Left lobe of liver (tissue), 2 donors: ENCODE measurements at regions not wholly inside any gene's neighbourhood (a gene's known extent, or its start where the extent isn't known, plus 50 kb on each side); places are given as distances from the start of the nearest gene placed in this dataset.
"Not testable (repeated sequence)": the region's sequence is repeated elsewhere in the genome, so short reads cannot be mapped to it uniquely, and the experiment has no call there.

Experiments used
- ATAC-seq: fragments of 200-7000 bp; cut with Tn5 transposase; one replicate; pipeline ENCODE4 v1.9.1; 2020; ENCODE audit warnings: mild to moderate bottlenecking, moderate library complexity
- DNase-seq: peaks from one replicate; pipeline ENCODE4 v3.0.0-alpha.2; 2020; ENCODE audit warnings: low spot score
- donor health status: DM: no; HTN: no; CAD: no; lungs with moderate emphysema.
- donor health status: DM: no; HTN: yes; CAD: no.

DNA sequence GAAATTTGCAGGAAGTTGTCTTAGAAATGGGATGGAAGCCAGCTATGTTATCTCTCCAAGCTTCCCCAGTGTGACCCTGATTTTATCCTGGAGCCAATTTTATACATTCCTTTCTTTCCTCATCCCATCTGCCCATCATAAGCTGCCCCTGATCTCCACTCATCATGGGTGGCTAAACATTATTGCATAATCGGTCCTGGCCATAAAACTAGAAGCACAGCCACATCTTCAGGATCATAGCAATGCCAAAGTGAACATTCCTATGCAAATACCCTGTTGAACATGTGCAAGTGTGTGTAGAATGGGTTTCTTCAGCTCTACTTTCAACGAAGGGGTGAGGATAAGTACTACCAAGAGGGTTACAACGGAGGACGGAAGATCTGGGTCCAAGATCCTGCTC is 50.6 kb upstream of the COG2 start:
- no peak for DNase-seq
- no peak for ATAC-seq

DNA sequence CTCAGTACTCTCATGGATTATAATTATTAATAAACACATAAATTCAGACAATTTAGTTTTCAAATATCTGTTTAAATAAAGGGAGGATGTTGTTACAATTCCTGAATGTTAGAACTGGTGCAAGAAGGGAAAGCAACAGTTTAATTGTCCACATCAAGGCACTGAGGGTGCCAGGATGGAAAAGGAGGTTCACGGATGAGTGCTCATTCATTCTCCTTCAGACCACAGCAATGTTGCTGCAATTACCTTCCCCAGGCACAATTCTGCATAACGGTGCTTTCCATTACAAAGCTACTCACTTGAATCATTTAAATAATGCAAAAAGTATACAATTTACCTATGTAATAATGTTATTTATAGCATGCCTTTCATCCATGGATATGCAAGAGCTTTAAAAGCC is 52.3 kb upstream of the COG2 start:
- no peak for DNase-seq
- ATAC-seq, result no peak

- ATAC-seq (no peak), DNase-seq (no peak)
Observed at GRCh38 chr1:230588323-230588746, 53.9 kb upstream of the COG2 start.

GRCh38 chr1:230587061-230587460 is 55.2 kb upstream of the COG2 start:
- DNase-seq (no peak), ATAC-seq (no peak)

DNA sequence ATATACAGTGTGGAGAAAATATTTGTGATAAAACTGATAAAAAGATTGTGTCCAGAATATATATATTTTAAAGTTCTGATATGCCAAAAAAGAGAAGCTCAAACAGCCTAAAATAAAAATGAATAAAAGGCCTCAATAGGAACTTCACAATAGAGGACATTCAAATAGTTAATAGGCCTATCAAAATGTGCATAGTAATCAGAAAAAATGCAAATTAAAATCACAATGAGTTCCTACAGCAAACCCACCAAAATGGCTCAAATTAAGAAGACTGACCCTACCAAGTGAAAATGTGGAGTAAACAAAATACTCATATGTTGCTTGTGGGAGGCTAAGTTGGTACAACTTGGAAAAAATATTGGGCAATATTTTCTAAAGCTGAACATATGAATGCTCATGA is 57.6 kb upstream of the COG2 start:
- ATAC-seq (no peak), DNase-seq (no peak)

GRCh38 chr1:230581446-230582079 is 60.7 kb upstream of the COG2 start:
- no peak for DNase-seq
- ATAC-seq, result peak; percentile 45

DNA sequence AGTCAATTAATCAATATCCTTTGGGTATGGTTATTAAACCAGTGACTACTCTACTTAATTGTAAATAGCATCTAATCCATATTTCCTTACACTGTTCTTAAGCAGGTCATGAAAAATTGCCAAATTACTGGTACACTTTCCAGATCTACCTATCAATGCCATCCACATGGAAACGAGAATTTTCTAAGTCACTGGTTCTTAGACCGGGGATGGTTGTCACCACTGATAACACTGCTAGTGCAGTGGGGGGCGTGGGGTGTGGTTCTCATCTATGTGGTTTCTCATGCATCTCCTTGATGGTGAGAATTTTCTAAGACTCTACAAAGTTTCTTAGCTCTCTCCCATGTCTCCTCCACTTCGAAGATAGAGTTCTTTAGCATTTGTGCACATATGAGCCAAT is 63.7 kb upstream of the COG2 start:
- DNase-seq, result no peak
- no peak for ATAC-seq

GRCh38 chr1:230577537-230577936 is 64.7 kb upstream of the COG2 start:
- ATAC-seq, result no peak
- DNase-seq, result no peak

- ATAC-seq (no peak), DNase-seq (no peak)
Observed at GRCh38 chr1:230575886-230576500, 66.3 kb upstream of the COG2 start.

GRCh38 chr1:230574502-230574901 is 67.8 kb upstream of the COG2 start:
- DNase-seq, result no peak
- ATAC-seq, result no peak

DNA sequence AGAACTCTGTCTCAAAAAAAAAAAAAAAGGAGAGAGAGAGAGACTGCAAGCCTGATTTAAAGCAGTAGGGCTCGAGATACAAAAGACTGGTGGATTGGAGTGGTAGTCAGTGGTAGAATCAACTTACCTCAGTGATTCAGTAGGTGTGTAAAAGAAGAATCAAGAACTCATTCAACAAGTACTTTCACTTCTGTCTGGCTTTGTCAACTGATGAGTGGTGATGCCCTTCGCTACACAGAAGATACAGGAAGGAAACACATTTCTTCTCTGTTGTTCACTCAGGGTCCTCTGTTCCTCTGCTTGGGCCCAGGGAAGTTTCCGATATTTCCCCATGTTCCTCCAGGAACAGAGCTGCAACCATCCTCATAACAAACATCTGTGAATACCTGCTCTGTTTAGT is 68.6 kb upstream of the COG2 start:
- no peak for DNase-seq
- ATAC-seq, result no peak

GRCh38 chr1:230572121-230573105 is 69.9 kb upstream of the COG2 start:
- DNase-seq (no peak), ATAC-seq (no peak)

GRCh38 chr1:230570724-230571360 is 71.4 kb upstream of the COG2 start:
- peak; percentile 12 for ATAC-seq
- DNase-seq, result no peak

DNA sequence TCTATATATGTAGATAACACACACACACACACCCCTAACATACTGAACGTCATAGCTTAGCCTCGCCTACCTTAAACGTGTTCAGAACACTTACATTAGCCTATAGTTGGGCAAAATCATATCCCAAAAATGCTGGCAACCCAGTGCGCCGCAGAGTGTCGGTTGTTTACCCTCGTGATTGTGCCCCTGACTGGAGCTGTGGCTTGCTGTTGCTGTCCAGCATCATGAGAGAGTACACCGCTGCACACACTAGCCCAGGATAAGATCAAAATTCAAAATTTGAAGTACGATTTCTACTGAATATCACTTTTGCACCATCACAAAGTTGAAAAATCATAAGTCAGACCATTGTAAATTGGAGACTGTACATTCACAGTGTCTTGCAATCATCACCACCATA is 73.1 kb upstream of the COG2 start:
- ATAC-seq (no peak), DNase-seq (no peak)

DNA sequence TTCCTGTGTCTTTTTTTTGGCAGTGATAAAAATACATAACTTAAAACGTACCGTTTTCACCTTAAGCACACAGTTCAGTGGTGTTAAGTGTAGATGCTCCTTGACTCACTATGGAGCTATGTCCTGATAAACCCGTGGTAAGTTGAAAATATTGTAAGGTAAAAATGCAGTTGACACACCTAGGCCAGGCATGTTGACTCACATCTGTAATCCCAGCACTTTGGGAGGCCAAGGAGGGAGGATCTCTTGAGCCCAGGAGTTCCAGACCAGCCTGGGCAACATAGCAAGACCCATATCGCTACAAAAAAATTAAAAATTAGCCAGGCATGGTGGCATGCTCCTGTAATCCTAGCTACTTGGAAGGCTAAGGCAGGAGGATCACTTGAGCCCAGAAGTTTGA is 73.6 kb upstream of the COG2 start:
- ATAC-seq (no peak), DNase-seq (no peak)

DNA sequence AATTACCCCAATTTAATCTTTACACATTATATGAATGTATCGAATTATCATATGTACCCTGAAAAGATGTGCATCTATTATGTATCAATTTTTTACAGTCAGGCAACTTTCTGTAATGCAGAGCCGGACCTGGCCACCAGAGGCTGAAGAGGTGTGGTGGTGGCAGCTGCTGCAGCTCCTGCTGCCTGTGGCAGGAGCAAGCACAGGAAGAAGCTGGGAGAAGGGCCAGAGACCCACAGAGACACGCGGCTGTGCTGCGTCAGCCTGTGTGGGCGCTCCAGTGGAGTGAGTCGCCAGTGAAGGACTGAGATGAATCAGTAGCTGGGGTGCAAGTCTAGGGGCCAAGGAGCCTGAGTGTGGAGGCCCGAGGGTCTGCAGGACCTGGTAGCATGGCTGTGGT is 74.3 kb upstream of the COG2 start:
- DNase-seq (no peak), ATAC-seq (no peak)

- DNase-seq (no peak), ATAC-seq (no peak)
Observed at GRCh38 chr1:230567221-230567575, 75.1 kb upstream of the COG2 start.

DNA sequence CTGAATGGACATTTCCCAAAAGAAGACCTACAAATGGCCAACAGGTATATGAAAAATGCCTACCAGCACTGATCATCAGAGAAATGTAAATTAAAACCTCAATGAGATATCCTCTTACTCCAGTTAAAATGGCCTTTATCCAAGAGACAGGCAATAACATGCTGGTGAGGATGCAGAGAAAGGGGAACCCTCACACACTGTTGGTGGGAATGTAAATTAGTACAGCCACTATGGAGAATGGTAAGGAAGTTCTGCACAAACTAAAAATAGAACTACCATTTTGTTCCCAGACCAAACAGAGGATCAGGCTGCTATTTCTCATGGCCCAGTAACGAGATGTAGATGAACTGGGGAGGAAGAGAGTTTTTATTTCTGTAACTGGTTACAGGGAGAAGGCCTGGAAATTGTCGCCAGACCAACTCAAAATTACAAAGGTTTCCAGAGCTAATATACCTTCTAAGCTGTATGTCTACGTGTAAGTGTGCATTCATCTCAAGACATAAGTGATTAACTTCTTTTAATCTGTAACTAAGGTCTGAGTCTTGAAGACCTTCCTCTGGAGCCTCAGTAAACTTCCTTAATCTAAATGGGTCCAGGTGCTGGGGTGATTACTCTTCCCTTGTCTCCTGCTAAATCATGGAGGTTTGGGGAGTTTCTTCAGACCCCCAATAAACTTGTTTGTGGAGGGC is 75.6 kb upstream of the COG2 start:
- not testable (repeated sequence) for DNase-seq, ATAC-seq

DNA sequence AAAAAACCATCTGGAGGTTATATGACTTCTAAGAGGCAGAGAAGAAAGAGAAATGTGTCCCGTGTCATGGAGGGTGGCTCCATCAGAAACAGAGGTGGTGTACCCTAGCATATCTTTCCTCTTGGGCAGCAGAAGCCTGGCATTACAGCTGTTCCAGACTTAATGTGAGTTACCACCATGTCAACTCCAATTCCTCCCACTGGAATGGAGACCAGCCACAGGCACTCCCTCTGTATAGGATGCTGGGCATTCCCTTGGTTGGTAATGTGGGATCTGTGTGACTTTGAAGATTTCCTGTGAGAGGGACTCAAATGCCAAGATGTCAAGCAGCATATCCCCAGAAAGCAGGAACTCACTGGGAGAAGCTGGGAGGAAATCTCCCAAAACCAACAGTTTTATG is 77.1 kb upstream of the COG2 start:
- no peak for DNase-seq
- no peak for ATAC-seq

GRCh38 chr1:230563591-230563990 is 78.7 kb upstream of the COG2 start:
- no peak for ATAC-seq
- no peak for DNase-seq

DNA sequence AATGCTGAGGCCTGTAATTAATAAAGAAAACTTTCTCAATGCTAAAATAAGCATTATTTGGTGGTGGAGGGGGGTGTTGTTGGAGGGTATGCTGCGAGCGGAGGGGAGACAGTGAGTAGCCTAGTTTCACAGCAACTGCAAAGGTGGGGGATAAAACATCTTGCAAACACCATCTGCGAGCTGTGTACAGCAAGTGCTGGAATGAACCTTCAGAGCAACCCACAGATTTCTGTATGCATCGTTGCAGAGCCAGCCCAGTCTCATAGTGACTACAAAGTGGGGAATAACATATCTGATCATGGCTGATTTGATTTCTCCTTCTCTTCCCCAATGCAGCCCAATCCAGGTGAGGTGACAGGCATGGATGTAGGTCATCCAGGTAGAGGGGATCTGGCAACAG is 80.7 kb upstream of the COG2 start:
- DNase-seq (no peak), ATAC-seq (no peak)
